ENCODE measurements at regions not wholly inside any gene's neighbourhood (a gene's known extent, or its start where the extent isn't known, plus 50 kb on each side); places are given as distances from the start of the nearest gene placed in this dataset.

DNA sequence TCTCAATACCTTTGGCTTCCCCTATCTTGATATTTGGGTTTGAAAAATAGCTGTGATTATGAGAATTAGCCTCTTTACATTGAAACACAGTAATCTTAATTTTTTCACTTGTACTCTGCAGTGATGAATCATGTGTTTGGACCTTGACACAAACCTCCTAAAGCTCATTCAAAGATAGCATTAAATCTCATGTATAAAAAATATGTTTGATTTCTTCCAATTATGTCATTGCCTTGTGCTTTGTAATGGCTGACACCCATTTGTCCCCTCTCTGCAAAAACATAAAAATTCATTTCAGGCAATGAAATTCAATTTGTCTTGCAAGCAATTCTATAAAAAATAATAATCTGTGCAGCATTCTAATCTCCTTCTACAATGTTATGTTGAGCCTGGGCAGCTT, 422.4 kb upstream of the BOD1L1 start:
- TF ChIP-seq, protein P1, sequence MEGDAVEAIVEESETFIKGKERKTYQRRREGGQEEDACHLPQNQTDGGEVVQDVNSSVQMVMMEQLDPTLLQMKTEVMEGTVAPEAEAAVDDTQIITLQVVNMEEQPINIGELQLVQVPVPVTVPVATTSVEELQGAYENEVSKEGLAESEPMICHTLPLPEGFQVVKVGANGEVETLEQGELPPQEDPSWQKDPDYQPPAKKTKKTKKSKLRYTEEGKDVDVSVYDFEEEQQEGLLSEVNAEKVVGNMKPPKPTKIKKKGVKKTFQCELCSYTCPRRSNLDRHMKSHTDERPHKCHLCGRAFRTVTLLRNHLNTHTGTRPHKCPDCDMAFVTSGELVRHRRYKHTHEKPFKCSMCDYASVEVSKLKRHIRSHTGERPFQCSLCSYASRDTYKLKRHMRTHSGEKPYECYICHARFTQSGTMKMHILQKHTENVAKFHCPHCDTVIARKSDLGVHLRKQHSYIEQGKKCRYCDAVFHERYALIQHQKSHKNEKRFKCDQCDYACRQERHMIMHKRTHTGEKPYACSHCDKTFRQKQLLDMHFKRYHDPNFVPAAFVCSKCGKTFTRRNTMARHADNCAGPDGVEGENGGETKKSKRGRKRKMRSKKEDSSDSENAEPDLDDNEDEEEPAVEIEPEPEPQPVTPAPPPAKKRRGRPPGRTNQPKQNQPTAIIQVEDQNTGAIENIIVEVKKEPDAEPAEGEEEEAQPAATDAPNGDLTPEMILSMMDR (optimal IDR thresholded peaks at IDR 0.05 in 1 of 3, IDR thresholded peaks at IDR 0.05 in 1 of 3, conservative IDR thresholded peaks at IDR 0.05 in 1 of 3; ENCODE audit: extremely low read depth in 1 of 3, insufficient read depth in 2 of 3, low read length in 3 of 3): no peak
- TF ChIP-seq EZH2 (IDR thresholded peaks at IDR 0.05; ENCODE audit: low read length): no peak
